ENCODE measurements at regions not wholly inside any gene's neighbourhood (a gene's known extent, or its start where the extent isn't known, plus 50 kb on each side); places are given as distances from the start of the nearest gene placed in this dataset.
"Not testable (repeated sequence)": the region's sequence is repeated elsewhere in the genome, so short reads cannot be mapped to it uniquely, and the experiment has no call there.

GRCh38 chr20:64327550-64328317 is 72.2 kb downstream of the PCMTD2 start:
- TF ChIP-seq, protein P1, sequence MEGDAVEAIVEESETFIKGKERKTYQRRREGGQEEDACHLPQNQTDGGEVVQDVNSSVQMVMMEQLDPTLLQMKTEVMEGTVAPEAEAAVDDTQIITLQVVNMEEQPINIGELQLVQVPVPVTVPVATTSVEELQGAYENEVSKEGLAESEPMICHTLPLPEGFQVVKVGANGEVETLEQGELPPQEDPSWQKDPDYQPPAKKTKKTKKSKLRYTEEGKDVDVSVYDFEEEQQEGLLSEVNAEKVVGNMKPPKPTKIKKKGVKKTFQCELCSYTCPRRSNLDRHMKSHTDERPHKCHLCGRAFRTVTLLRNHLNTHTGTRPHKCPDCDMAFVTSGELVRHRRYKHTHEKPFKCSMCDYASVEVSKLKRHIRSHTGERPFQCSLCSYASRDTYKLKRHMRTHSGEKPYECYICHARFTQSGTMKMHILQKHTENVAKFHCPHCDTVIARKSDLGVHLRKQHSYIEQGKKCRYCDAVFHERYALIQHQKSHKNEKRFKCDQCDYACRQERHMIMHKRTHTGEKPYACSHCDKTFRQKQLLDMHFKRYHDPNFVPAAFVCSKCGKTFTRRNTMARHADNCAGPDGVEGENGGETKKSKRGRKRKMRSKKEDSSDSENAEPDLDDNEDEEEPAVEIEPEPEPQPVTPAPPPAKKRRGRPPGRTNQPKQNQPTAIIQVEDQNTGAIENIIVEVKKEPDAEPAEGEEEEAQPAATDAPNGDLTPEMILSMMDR (conservative IDR thresholded peaks at IDR 0.05): not testable (repeated sequence)
- TF ChIP-seq EZH2 (IDR thresholded peaks at IDR 0.05; ENCODE audit: low read depth): not testable (repeated sequence)

All from PC-9 (cell line).